T follicular helper cell (primary cell): ENCODE measurements at regions not wholly inside any gene's neighbourhood (a gene's known extent, or its start where the extent isn't known, plus 50 kb on each side); places are given as distances from the start of the nearest gene placed in this dataset.
"Not testable (repeated sequence)": the region's sequence is repeated elsewhere in the genome, so short reads cannot be mapped to it uniquely, and the experiment has no call there.

Experiments
- DNase-seq: peaks from one replicate; pipeline ENCODE4 v3.0.0-alpha.2; 2020; ENCODE audit warnings: low read depth

GRCh38 chr18:40148960-40149359 is 1806.1 kb upstream of the PIK3C3 start:
- DNase-seq = no peak

GRCh38 chr18:40133253-40133652 is 1821.8 kb upstream of the PIK3C3 start:
- no peak for DNase-seq

DNA sequence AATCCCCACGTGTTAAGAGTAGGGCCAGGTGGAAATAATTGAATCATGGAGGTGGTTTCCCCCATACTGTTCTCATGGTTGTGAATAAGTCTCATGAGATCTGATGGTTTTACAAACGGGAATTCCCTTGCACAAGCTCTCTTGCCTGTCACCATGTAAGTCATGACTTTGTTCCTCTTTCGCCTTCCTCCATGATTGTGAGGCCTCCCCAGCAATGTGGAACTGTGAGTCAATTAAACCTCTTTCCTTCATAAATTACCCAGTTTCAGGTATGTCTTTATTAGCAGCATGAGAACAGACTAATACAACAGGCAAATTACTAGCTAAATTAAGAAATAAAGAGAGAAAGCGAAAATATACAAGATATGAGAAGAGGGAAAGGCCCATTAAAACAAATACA is 1822.6 kb upstream of the PIK3C3 start:
- not testable (repeated sequence) for DNase-seq

DNA sequence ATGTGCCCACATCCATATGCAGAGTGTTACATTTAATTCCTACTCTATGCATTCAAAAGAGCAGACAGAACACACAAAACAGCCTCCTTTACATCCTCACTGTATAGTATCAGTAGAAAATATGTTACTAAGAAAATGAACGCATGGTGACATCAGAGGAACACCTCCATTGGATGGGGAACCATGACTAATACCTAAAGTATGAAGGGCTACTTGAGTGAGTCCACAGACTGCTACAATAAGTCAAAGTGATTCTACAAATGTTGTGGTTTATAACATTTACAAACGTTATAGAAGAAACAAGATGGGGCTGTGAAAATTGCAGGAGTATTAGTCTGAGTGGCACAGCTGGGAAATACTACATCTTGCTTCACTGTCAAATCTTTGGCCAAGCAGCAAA is 1830.9 kb upstream of the PIK3C3 start:
- no peak for DNase-seq

DNA sequence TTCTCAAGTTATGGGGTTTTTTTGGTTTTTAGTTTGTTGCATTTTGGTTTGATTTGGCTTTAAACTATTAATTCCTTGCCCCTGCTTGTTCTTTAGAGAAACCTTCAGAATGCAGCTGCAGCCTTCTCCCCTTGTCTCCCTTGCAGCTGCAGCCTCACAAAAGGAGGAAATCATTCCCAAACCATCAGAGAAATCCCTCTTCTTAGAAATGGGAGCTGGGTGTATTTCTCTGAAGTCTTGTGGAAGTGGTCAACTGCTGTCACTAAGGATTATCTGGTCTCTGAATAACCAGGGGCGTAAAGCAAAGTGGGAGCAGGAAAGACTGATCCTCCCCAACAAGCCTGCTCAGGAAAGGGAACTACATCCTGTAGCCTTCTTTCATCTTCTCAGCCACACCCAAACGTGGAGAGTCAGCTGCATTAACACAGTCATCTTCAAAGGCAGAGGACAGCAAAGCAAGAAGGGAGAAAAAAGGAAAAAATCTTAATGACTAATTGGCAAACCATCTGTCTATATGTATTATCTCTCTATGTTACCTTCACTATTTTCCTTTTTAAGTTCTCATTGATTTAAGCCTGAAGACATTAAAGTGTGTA is 1834.1 kb upstream of the PIK3C3 start:
- no peak for DNase-seq

DNA sequence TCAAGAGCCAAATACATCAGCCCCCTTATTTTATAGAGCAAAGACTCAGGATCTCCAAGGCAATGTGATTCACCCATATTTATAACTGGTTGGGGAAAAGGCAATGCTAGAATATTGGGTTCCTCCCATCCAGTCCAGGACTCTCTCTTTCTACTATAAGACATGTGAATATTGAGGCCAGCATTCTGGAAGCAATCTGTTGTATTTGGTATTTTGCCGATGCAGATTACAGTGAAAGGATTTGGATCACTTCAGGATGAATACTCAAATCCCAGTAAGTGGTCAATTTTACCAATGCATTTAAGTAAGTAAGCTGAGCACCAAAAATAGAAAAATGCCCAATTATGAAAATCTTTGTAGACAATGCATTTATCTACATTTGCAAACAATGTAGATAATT is 1834.7 kb upstream of the PIK3C3 start:
- DNase-seq = no peak

DNA sequence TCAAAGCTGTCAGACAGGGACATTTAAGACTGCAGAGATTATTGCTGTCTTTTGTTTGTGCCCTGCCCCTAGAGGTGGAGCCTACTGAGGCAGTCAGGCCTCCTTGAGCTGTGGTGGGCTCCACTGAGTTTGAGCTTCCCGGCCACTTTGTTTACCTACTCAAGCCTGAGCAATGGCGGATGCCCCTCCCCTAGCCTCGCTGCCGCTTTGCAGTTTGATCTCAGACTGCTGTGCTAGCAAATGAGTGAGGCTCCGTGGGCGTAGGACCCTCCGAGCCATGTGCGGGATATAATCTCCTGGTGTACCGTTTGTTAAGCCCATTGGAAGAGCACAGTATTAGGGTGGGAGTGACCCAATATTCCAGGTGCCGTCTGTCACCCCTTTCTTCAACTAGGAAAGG is 1835.5 kb upstream of the PIK3C3 start:
- DNase-seq = not testable (repeated sequence)

- no peak for DNase-seq
These were observed 1844.6 kb upstream of the PIK3C3 start for GRCh38 chr18:40110455-40110854.

DNA sequence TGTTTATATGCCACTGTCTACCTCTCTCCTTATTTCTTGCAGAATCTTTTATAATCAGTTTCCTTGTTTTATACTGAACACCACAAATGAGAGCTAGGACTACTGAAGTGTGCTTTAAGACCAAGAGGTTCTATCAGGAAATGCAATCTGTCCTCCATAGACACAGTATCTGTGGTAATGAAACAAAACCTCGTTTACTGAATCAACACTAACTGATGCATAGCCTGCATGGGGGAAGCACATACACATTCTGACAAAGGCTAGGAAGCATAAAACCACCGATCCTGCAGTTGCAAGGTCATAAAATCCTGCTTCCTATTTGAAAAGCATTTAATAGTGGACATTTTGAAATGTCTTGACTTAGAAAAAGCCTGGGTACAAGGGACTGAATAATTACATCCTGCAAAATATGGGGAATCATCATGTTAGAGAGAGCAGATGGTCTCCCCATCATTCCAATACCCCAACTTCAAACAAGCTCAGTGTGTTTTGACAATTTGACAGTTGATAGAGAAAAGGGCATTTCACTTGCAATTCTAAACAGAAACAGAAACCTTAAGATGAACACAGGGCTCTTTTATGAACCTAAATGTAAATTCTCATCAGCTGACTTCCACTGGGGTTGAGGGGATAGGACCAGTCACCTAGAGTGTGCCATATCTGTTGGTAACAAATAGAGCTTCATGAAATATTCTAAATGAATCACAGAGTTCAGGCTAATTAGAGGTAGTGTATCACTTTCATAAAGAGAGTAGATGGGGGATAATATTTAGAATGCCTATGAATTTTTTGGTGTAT is 1845.6 kb upstream of the PIK3C3 start:
- DNase-seq = no peak

DNA sequence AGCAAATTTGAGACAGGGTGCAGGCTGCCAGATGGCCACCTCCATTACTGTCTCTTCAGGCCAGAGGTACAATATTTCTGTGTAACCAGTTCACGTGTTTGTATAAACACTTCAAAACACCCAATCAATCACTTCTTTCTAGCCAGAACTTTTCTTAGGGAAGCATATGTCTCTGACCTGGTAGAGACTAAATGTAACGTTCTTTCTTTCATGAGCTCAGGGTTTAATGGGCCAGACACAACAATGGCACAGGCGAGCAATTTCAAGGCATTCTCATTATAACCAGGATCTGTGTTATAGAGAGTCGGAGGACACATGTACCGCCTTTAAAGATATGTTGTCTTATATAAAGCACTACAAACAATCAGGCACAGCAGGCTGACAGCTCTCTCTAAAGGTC is 1846.4 kb upstream of the PIK3C3 start:
- no peak for DNase-seq

- DNase-seq = no peak
These were observed 1852.1 kb upstream of the PIK3C3 start for GRCh38 chr18:40102903-40103302.

DNA sequence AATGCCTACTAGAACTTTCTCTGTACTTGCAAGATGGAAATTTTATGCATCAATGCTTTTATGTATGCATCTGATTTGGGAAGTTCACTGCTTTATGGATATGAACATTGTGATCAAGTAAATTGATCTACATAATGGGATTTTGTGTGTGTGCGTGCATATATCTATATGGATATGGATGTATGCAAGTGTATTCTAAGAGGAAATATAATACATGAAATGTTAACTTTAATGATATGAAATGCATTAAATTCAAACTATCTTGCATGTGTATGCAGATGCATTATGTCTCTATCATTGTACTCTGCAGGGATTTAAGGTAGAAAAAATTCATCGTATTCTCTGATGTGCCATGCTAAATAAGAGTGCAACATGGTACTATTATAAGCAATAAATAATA is 1855.4 kb upstream of the PIK3C3 start:
- no peak for DNase-seq

GRCh38 chr18:40096675-40097074 is 1858.4 kb upstream of the PIK3C3 start:
- no peak for DNase-seq

DNA sequence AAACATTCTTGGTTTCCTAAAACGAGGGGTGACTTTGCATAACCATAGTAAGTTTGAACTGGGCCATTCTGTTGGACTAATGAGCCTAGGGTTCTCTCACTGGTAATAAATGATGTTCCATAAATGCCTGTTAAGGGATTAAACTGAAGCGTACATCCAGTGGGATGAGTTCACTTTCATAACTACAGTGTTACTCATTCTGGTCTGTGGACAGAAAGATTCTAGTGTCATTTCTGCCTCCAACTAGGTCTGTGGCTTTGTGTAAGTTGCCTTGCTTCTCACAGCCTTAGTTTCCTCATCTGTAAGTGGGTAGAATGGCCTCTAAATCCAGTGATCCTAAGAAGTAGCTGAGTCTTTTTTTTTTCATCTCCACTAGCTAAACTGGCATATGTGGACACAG is 1860.6 kb upstream of the PIK3C3 start:
- DNase-seq = no peak

DNA sequence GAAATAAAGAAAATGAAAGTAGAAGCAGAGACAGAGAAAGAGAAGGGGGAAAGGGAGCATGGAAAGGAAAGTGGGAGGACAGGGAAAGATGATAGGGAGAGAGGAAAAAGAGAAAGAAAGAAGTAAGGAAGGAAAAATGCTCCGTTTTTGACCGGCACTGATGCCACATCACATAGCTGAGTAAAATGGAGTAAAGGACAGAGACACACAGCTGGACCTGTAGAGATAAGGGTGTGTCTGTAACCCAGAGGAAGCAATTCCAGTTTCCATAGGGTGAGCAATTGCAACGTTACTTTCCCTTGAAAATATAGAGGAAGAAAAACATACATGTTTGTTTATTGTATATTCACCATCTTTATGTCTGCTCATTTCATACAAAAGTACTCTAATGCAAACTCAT is 1866.9 kb upstream of the PIK3C3 start:
- DNase-seq = no peak

DNA sequence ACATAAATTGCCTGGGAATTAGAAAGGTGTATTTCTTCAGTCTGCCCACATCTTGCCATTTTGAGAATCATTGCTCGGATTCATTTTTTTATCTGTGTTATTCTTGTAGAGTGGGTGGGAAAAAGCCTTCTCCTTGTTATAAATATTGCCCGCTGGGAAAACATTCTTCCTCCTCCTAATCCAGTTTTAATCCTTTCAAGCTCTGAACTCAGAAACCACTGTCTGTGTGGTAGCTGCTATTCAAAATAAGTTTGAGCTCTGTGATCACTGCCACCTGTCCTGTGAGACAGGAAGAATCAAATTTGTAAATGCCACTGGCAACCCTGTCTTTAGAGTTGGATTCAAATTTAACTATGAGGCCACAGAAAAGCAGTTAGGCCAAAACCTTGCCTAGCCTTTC is 1875.2 kb upstream of the PIK3C3 start:
- no peak for DNase-seq

GRCh38 chr18:40075616-40076015 is 1879.4 kb upstream of the PIK3C3 start:
- DNase-seq = no peak

DNA sequence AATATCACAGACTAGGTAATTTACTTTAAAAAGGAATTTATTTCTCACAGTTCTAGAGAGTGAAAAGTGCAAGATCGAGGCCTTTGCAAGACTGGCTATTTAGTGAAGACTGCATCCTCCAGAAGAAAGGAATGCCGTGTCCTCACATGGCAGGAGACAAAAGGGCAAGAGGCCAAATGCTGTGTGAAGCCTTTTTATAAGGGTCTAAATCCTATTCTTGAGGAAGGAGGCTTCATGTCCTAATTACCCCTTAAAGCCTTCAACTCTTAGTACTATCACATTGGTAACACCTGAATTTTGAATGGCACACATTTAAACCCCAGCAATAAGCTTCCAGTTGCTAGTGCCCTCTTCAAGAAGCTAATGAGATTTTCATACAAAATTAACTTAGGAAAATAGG is 1882.3 kb upstream of the PIK3C3 start:
- no peak for DNase-seq

DNA sequence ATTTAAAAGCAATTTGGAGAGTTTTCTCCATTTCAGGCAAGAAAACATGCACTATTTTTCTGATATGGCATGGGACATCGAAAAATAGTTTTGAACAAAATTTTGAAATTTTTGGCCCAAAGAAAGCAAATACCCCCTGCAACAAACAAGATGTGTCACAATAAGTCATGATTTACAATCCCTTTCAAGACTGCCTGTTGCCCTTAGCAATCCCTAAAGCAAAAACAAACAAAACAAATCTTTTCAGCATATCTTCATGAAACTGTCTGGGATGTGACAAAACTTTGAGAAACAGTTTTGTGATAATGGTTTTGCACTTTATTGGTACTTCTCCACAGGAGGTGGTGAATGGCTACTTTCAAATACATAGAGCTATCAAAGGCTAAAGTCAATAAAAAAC is 1888.7 kb upstream of the PIK3C3 start:
- no peak for DNase-seq

DNA sequence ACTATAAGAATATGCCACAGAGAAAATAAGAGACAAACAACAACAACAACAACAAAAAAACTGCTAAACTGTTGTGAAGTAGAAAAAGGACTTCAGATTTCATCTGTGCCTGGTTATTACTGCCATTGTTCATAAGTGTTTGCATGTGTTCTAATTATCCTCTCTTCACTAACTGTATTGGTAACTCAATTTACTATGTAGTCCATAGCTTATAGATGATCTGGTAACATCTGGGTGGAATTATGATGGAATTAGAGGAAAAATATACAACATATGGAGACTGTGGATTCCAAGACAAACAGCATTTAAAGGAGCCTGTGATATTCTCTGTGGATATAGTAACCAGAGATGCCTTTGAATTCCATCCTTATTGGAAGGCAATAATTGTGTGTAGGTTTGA is 1891.5 kb upstream of the PIK3C3 start:
- DNase-seq = no peak

- DNase-seq = no peak
These were observed 1893.9 kb upstream of the PIK3C3 start for GRCh38 chr18:40061086-40061485.

GRCh38 chr18:40060562-40060961 is 1894.5 kb upstream of the PIK3C3 start:
- DNase-seq = no peak

DNA sequence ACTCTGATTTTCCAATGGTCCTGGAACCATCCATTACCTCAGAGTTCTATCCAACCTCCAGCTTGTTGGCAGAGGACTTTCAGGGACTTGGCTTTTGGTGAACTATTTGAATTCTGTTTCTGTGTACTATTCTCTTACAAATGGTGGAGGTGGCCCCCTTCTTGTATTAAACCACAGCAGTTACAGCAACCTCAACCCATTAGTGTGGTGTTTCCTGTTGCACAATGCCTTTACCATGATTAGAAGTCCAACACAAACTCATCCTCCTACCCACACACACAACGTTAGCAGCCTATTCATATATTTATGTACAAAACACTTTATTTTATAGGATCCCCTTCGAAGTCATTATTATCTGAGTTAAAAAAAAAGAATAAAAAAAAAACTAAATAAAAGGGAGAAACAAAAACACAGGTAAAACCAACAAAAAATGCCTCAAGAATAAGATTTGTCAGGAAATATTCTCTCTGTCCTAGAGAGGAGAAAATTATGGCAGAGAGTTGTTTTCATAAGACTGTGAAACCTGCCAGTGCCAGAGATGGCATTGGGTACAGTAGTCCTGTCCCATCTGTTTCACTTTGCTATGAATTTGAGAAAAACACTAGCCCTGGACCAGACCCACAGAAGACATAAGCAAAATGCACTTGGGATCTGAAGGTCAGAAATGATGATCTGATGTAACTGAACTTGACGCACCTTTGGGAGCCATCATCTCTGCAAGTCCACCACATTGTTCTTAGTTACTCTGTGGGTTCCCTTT is 1896.0 kb upstream of the PIK3C3 start:
- DNase-seq = no peak
